Nucleus accumbens (tissue), 56 donors: ENCODE measurements at regions not wholly inside any gene's neighbourhood (a gene's known extent, or its start where the extent isn't known, plus 50 kb on each side); places are given as distances from the start of the nearest gene placed in this dataset.

ENCODE experiments used
- DNase-seq, 56 donors: peaks; one replicate each; lab custom pipeline; 2025; lab: John Stamatoyannopoulos, UW

DNA sequence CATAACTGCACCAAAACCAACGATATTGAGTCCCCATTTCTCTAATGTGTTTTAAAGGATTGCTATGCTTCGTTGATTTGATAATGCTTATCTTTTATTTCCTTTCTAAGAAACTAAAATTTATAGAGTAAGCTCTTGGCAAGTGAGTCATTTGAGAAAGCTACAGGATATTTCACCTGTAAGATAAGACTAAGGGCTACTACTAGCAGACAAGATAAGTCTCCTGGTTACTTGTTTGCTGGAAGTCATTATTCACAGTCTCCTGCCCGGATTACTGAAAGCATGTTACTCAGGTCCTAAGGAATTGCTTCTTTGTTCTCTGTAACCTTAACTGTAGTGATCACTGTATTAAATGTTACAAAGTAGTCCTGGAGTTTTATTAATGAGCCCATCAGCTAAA lies 315.9 kb upstream of the RASA1 start:
- no peak for DNase-seq

DNA sequence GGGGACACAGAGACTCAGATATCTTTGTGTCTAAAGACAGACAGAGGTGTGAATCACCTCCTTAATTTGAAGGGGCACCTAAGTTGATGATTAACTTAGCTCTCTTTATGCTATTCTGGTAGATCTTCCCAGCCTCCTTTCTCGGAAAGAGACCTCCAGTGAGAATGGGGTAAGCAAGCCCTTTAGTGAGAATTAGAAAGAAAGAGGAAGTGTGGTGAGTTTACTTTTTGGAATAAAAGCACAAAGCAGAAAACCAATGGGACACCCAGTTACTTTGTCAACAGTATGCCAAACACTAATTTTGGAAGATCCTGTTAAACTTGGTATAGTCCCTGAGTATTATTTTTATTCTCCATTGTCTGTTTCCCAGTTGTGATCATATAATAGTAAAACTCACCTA lies 302.8 kb upstream of the RASA1 start:
- no peak for DNase-seq

DNA sequence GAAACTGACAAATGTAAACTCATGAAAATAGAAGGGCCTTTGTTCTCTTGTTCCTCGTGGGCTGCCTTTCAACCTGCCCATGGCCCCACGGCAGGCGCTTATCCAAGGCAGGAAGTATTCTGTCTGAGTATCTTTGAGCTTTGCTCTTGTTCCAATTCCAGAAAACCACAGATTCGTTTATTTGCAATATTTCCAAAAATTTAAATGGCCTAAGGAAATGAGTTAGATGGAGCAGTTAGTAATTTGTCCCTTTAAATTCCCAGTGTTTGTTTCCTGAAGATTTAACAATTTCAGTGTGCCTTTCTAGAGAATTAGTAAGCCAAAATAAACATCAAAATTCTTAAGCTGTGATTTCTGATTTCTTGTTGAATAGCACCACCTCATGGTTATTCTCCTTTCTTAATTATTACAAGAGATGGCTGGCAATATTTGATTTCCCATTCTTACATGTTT lies 299.4 kb upstream of the RASA1 start:
- peak in 17 of 56 donors; percentile 0 to 43 (median 4) for DNase-seq

DNA sequence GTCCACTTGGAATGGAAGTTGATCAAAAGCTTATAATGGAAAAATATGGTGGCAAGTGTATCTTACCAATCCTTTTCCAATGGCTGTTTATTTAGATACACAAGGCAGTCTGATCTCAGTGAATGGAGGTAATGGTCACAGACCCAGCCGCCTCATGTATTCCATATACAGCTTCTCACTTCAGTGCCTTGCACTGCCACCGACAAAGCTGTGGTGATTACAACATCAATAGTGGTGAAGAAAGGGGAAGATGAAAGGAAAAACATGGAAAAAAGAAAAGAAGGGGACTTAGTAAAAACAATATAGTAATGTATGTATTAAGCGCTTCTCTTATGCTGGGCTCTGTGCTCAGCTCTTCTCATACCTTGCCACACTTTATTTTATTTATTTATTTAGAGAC lies 297.3 kb upstream of the RASA1 start:
- DNase-seq = no peak

DNA sequence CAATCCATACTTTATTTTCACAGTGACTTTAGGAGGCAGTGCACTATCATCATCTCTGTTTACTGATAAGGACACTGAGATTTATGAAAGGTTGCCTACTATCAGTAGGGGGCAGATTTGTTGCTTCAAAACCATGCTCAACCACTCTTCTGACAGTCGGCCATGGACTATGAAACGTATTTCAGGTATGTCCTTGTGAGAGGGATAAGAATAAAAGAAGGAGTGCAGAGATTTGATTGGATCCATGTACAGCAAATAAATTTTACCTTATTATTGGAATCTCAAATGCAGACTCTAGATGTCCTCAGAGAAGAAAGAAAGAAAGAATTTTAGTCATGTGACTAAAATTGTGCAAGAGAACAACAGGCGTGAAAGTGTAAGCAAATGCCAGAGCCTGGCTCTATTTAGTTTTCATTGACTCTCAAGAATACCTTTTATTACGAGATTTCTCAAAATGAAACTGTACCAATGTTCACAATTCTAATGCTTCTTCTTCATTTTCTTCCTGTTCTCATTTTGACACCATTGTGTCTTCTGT lies 296.6 kb upstream of the RASA1 start:
- DNase-seq = no peak

DNA sequence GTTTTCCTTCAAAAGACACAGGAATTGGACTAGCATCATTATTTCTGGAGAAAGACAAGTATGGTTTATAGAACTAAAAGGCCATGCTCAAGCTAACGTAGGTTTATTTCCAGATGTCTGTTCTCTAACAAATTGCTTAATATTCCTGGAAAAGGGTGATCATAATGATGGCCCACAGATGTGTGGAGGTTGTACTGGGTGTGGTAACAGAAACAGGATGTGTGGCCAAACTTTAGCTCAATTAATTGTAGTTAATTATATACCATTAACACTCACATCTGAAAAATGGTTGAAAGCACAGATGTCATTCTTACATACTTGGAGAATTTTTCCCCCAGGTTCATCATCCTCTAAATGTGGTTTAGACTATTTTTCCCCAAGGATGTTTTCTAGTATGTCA lies 292.7 kb upstream of the RASA1 start:
- no peak for DNase-seq

DNA sequence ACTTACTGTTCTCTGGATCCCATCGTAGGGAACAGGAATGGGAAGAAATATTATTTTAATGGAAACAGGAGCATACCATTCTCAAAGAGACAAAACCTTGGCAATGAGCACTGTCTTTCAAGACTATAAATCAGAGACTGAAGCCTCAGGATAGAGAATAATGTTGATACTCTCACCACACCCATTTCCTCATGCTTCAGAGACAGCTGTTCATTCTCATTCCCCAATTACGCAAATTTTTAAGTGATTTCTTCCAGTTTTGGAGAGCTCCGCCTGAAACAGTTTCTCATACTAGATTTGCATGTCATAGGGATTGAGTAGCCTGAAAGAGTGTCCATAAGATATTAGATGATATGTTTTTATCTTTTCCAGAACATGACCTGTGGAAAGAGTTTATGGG lies 290.5 kb upstream of the RASA1 start:
- DNase-seq = no peak

DNA sequence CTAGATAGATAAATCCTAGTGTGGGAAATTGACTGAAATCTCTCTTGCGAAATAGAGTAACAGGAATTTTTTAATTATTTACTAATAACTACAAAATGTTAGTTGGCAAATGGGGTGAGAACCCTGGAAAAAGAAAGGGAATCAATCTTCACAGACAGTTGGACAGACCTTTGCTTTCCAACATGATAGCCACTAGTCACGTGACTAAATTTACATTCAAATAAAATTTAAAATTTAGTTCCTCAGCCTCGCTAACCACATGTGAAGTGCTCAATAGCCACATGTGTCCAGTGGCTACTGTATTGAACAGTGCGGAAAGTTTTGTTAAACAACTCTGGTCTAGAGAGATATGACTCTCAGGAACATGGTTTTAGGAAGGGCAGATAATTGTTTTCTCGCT lies 289.9 kb upstream of the RASA1 start:
- no peak for DNase-seq

DNA sequence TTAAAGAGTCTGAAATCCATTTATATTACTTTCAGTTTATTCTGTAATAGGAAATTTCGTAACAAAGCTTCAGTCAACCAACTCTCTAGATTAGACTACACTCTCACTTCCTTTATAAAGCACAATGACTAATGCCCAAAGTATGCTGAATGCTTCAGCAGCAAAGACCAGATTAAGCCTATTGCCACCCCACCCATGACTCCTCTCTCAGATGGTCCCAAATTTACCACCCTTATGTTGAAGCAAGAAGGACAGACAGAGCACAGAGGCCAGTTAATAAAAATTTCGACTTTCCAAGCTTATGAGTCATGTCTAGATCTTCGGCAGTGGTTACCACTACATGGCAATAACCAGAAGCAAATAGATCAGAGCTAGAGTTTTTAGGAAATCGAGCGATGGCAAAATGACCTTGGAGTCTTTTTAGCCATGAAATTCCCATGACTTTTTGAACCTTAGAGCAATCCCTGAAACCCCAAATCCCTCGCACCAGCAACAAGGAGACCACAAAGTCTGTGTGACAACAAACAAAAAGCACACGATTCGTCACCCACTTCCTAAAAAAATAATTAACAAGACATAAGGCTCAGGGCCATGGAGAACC lies 287.8 kb upstream of the RASA1 start:
- no peak for DNase-seq

DNA sequence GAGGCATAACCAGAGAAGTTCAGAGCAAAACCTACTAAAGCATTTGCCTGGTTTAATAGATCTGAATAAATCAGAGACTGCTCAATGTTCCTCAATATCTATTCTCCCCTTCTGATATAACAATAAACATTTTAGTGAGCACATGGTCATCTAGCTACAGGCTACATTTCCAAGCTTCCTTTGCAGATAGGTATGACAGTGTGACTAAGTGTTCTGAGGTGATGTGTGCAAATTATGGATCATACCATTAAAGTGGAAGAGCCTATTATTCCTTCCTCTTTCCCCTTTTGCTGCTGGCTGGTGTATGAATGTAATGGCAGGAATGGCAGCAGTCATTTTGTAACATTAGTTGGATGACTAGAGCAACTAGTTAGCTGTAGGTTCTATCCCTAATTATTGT lies 285.8 kb upstream of the RASA1 start:
- no peak for DNase-seq

DNA sequence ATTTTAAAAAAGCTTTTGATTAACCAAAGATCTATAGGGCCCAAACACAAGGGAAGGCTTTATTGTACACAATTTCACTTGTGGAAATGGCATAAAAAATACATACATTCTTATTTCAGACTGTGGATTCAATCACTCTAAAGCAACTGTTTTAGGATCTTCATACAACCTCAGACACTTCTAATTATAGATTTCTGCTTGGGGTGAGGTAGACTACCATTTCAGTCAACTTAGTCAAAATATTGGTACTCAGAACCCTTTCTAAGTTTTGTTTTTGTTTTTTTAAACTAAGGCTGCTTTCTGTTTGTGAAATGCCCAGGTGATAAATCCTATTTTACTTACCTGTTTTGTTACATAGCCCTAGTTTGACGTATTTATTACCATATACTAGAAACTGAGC lies 284.5 kb upstream of the RASA1 start:
- no peak for DNase-seq

DNA sequence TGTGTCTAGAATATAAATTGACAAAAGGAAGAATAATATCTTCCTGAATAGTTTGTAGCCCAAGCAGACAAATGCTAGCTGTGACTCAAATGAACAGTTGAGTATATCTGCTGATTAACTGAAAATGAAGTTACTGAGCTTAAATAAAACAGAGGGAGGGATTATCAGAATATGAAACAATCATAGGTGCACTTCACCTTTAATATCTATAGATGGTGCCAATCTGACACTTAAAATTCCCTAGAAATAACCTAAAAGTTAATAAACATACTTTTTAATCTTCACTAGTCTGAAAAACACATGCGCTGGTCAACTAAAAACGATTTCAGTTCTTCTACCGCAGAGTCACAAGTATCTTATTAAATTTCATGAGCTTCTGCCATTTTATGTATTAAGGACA lies 280.8 kb upstream of the RASA1 start:
- no peak for DNase-seq

DNA sequence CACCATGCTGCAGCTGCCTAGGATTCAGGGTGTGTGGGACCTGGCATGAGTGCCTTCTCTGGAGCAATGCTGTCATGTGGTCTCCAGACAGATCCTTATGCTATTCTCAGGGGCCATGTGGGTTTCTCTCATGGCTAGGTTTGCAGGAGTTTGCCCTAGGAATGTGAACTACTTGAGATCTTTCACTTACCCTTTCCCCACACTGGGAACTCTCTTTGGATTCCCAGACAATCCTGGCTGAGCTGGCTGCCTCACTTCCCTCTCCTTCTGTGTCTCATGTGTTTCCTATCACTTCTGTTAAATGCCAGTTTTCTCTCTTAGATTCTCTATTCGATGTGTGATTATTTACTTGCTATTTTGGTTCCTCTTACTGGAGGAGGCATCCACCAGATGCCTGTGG lies 270.2 kb upstream of the RASA1 start:
- DNase-seq = no peak

DNA sequence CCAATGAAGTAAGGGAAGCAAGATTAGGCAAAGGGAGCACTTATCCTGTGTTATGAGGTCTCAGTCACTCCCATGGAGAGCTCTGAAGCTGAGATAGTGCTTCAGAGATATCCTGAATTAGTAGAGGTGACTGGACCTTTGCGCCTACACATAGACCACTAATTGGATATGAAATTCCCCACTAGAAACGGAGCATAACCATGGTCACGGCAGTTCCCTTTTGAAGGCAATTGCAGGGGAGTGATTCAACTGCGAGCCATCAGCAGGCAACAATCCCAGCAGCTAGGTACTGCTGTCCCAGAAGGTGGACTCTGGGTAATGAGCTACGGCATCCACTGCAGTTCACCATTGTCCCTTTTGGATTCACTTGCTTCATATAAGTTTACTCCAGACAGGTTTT lies 267.7 kb upstream of the RASA1 start:
- DNase-seq = no peak

DNA sequence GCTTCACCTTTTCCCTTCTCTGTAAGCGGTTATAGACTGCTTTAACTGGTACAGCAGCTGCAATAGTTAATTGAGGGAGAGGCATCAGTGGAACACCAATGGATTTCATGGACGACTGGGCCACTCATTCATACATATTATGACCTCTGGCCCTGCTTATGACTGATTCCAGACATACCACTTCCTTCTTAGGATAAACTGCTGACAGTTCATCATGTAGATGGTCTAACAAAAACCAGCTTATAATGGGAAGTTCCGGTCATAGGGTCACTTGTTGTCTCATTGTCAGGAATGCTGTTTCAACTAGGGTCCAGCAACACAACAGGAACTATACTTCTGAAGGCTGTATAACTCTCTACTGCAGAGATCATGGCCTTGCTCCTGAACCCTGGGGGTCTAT lies 265.2 kb upstream of the RASA1 start:
- DNase-seq = no peak

DNA sequence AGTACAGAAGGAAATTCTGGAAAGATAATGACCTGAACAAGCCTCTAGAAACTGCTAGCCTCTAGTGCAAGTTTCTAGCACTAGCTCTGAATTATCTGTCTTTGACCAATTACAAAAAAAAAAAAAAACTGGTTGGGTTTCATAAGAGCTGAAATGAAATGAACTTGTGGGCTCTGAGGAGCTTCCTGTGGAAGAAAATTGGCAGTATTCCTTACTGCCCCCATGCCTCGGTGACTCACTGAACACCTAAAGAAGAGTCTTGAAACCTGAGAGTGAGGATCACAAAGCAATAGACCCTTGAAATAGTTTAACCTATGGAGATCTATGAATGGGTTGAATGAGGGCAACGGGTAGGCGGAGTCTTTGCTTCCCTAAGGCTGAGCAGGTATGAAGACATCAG lies 263.6 kb upstream of the RASA1 start:
- DNase-seq = no peak

DNA sequence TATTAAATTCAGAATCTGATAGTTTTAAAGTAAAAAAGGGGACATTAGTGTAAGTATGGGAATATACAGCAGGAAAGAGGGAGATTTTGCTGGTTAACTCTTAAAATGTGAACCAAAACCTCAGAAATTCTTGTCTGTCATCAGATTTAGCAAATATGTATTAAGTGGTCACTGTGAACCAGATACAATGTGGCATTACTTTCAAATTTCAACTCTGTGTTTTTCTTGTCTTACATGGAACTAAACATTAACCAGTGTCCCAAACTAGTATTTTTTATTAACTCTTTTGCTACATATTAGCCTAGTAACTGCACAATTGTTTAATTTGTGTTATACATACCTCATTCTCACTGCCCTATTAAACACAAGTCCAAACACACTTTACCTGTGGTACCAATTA lies 259.9 kb upstream of the RASA1 start:
- no peak for DNase-seq

DNA sequence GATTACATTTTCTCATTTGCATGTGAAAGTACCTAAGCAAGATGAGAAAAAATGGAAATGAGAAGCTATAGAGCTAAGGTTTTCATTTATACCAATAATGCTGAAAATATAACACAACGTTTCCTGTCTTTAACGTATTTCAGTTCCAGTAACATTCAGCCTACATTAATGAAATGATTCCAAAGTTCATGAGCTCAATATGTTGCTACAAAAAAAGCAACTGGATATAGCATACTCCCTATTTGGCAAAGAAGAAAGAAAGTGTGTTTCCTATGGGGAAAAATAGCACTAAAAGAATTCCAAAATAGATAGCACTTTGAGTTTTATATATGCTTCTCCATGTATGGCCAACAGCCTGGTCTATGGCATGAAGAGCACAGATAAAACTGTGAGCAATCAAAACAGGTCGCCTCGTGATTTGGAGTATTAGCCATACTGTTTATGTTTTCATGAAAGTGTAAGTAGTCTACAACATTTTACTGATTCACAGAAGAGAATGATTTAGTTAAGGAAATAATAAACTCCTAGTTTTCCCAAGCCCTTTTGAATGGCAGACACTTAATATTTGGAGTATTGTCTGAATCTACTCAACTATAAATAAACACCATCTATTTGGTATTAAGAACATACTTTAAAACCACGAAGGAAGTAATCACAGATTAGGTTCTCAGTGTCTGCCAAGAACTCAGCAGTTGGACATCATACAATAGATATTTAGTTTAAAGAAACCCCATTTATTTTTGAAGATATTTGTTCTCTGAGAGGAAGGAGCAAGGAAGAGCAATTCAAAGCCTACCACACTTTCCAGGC lies 258.7 kb upstream of the RASA1 start:
- no peak for DNase-seq

DNA sequence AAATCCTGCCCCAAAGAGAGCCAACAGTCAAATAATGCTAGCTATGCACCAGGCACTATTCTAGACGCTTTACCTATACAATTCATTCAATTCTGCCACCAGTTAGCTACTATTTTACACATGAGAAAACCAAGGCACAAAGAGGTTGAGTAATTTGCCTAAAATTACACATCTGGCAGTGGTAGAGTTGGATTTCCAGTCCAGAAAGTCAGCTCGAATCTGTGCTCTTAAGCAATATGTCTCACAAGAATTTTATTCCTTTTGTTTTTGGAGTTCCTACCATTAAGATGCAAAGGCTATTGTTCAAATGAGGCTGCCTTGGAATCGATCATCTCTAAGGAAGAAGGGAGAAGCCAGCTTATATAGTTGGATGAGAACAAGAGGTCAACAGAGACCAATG lies 256.9 kb upstream of the RASA1 start:
- no peak for DNase-seq

DNA sequence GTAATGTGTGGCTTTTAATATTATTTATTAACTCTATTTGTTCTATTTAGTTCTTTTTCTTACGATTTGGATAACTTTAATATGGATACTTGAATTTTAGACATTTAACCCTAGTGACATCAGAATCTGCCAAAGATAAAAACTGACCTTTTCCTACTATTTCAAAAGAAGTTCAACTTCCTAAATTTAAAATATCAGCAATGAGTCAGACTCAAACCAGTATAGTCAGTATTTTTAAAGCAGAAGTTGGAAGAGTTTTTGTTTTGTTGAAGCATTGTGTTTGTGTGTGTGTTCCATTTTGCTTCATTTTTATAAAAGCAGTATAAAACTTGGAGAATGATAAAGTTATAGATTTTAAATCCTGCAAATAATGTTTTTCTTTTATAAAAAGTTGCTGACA lies 251.8 kb upstream of the RASA1 start:
- no peak for DNase-seq

DNA sequence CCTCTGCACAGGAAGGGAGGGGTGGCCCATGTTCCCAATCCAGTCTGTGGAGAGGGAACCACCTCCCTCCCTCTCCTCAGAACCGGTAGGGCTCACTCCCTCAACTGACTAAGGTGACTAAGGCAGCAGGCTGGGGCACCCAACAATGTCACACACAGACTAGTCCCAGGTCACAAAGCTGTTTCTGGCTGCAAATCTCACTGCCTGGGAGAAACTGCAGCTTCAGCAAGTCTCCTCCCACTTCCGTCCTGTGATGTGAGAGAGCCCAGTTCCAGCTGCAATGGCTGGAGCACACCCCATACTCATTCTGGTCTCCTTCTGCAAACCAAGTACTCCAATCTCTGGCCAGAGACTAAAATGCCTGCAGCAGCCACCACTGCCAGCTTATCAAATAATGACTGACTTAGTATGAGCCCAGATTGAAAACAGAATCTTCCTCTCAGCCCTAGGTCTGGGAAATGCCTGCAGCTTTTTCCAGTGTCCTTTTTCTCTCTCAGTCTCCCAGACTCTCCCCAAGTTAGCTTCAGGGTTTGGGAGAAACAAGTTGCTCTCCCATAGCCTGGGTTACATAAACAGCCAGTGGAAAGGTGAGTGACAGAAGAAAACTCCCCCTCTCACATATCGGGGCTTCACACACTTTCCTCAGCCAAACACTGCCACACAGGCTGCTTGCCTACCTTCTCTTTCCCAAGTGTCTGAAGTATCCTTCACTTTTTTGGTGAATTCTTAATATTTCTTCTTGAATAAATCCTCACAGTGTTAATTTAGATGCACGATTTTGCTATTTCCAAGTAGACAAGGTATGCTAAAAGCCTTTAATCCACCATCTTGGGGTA lies 247.4 kb upstream of the RASA1 start:
- peak in 32 of 56 donors; percentile 1 to 42 (median 14) for DNase-seq
